H9 (cell line): ENCODE measurements at regions not wholly inside any gene's neighbourhood (a gene's known extent, or its start where the extent isn't known, plus 50 kb on each side); places are given as distances from the start of the nearest gene placed in this dataset.

ENCODE experiments used
- DNase-seq: peaks from one replicate; pipeline ENCODE4 v3.0.0-alpha.2; 2017
- H2AFZ ChIP-seq: one replicate; pipeline ENCODE4 v1.6.1; 2013; ENCODE audit warnings: mild to moderate bottlenecking, low read length, control low read depth, moderate library complexity
- H2AK5ac ChIP-seq: 2 replicates; pipeline ENCODE4 v1.6.1; 2013; ENCODE audit warnings: low read length, control low read depth, mixed read lengths; ENCODE audit not compliant: insufficient read length
- H2BK120ac ChIP-seq: one replicate; pipeline ENCODE4 v1.6.1; 2013; ENCODE audit warnings: low read depth, mild to moderate bottlenecking, low read length, control low read depth, inconsistent platforms; ENCODE audit not compliant: poor library complexity, severe bottlenecking
- H2BK12ac ChIP-seq: 2 replicates; pipeline ENCODE4 v1.6.1; 2013; ENCODE audit warnings: low read length, control low read depth, mixed read lengths, low read depth; ENCODE audit not compliant: insufficient read length
- H2BK15ac ChIP-seq: 2 replicates; pipeline ENCODE4 v1.6.1; 2013; ENCODE audit warnings: low read depth, low read length, control low read depth
- H2BK20ac ChIP-seq: one replicate; pipeline ENCODE4 v1.6.1; 2013; ENCODE audit warnings: low read depth, mild to moderate bottlenecking, low read length, control low read depth, inconsistent platforms; ENCODE audit not compliant: poor library complexity, severe bottlenecking
- H2BK5ac ChIP-seq: 2 replicates; pipeline ENCODE4 v1.6.1; 2013; ENCODE audit warnings: low read length, control low read depth, mixed read lengths; ENCODE audit not compliant: insufficient read length
- H3K14ac ChIP-seq: 2 replicates; pipeline ENCODE4 v1.6.1; 2013; ENCODE audit warnings: low read length, control low read depth; ENCODE audit not compliant: insufficient read depth
- H3K18ac ChIP-seq: 2 replicates; pipeline ENCODE4 v1.6.1; 2013; ENCODE audit warnings: low read depth, mild to moderate bottlenecking, mixed read lengths, low read length, control low read depth; ENCODE audit not compliant: insufficient read length
- H3K23ac ChIP-seq: 2 replicates; pipeline ENCODE4 v1.6.1; 2013; ENCODE audit warnings: low read length, control low read depth, mixed read lengths, low read depth; ENCODE audit not compliant: insufficient read length
- H3K23me2 ChIP-seq: 2 replicates; pipeline ENCODE4 v1.6.1; 2013; ENCODE audit warnings: low read depth, mild to moderate bottlenecking, mixed read lengths, low read length, control low read depth; ENCODE audit not compliant: insufficient read length, poor library complexity, severe bottlenecking
- H3K27ac ChIP-seq: 2 replicates; pipeline ENCODE4 v1.5.1; 2013; ENCODE audit warnings: low read length, control low read depth, mixed read lengths, low read depth; ENCODE audit not compliant: insufficient read length
- H3K27me3 ChIP-seq: 2 replicates; pipeline ENCODE4 v1.6.1; 2013; ENCODE audit warnings: low read length, control low read depth, inconsistent platforms; ENCODE audit not compliant: insufficient read depth
- H3K4ac ChIP-seq: 2 replicates; pipeline ENCODE4 v1.6.1; 2013; ENCODE audit warnings: low read depth, mild to moderate bottlenecking, control low read depth, inconsistent platforms, low read length, moderate library complexity
- H3K4me1 ChIP-seq: 2 replicates; pipeline ENCODE4 v1.6.1; 2013; ENCODE audit warnings: low read length, control low read depth, inconsistent platforms; ENCODE audit not compliant: insufficient read depth
- H3K4me2 ChIP-seq: 2 replicates; pipeline ENCODE4 v1.6.1; 2013; ENCODE audit warnings: low read length, control low read depth, mixed read lengths; ENCODE audit not compliant: insufficient read length, insufficient read depth
- H3K56ac ChIP-seq: 2 replicates; pipeline ENCODE4 v1.6.1; 2013; ENCODE audit warnings: low read depth, mild to moderate bottlenecking, mixed read lengths, low read length, control low read depth; ENCODE audit not compliant: insufficient read length
- H3K79me1 ChIP-seq: 2 replicates; pipeline ENCODE4 v1.6.1; 2013; ENCODE audit warnings: low read depth, mild to moderate bottlenecking, moderate library complexity, low read length, control low read depth, inconsistent platforms; ENCODE audit not compliant: insufficient read depth, poor library complexity, severe bottlenecking
- H3K79me2 ChIP-seq: 2 replicates; pipeline ENCODE4 v1.6.1; 2013; ENCODE audit warnings: low read length, control low read depth, inconsistent platforms; ENCODE audit not compliant: insufficient read depth
- H3K9ac ChIP-seq: 2 replicates; pipeline ENCODE4 v1.6.1; 2013; ENCODE audit warnings: low read length, control low read depth, mixed read lengths; ENCODE audit not compliant: insufficient read length; ENCODE audit errors: extremely low read depth
- H3K9me3 ChIP-seq: one replicate; pipeline ENCODE4 v1.6.1; 2013; ENCODE audit warnings: low read depth, low read length, inconsistent platforms; ENCODE audit not compliant: control insufficient read depth
- H3T11ph ChIP-seq: one replicate; pipeline ENCODE4 v1.6.1; 2013; ENCODE audit warnings: mild to moderate bottlenecking, low read length, control low read depth, inconsistent platforms
- H4K20me1 ChIP-seq: one replicate; pipeline ENCODE4 v1.6.1; 2013; ENCODE audit not compliant: control insufficient read depth, insufficient read length, insufficient read depth
- H4K5ac ChIP-seq: 2 replicates; pipeline ENCODE4 v1.6.1; 2013; ENCODE audit warnings: low read depth, mild to moderate bottlenecking, mixed read lengths, low read length, control low read depth; ENCODE audit not compliant: insufficient read length
- H4K8ac ChIP-seq: replicated peaks from 2 replicates; pipeline ENCODE4 v1.6.1; 2013; ENCODE audit warnings: low read length, control low read depth, mixed read lengths, low read depth; ENCODE audit not compliant: insufficient read length
- H4K91ac ChIP-seq: 2 replicates; pipeline ENCODE4 v1.6.1; 2013; ENCODE audit warnings: low read depth, mild to moderate bottlenecking, moderate library complexity, mixed read lengths, low read length, control low read depth; ENCODE audit not compliant: insufficient read length
- H3K27ac Mint-ChIP-seq, 3 experiments: 2 replicates in 2 of 3; 3 replicates in 1 of 3; pipeline ENCODE4 v1.8.0; 2020 to 2021; ENCODE audit warnings: mixed read lengths in 3 of 3, mild to moderate bottlenecking in 1 of 3, moderate library complexity in 1 of 3
- H3K27me3 Mint-ChIP-seq: 2 replicates; pipeline ENCODE4 v1.8.0; 2021; ENCODE audit warnings: low read depth, mild to moderate bottlenecking, moderate library complexity, mixed read lengths
- H3K36me3 Mint-ChIP-seq, 3 experiments: 2 replicates in 2 of 3; 3 replicates in 1 of 3; pipeline ENCODE4 v1.8.0; 2020 to 2021; ENCODE audit warnings: low read depth in 3 of 3, mixed read lengths in 3 of 3; ENCODE audit not compliant: insufficient read depth in 1 of 3
- H3K4me1 Mint-ChIP-seq, 2 experiments: 2 replicates each; pipeline ENCODE4 v1.8.0; 2020; ENCODE audit warnings: mixed read lengths in 2 of 2
- H3K4me3 Mint-ChIP-seq, 2 experiments: 2 replicates in 1 of 2; 3 replicates in 1 of 2; pipeline ENCODE4 v1.8.0; 2020 to 2021; ENCODE audit warnings: mild to moderate bottlenecking in 2 of 2, mixed read lengths in 2 of 2, moderate library complexity in 1 of 2
- H3K9me3 Mint-ChIP-seq, 2 experiments: 2 replicates in 1 of 2; 3 replicates in 1 of 2; pipeline ENCODE4 v1.8.0; 2020; ENCODE audit warnings: mild to moderate bottlenecking in 2 of 2, mixed read lengths in 2 of 2, moderate library complexity in 1 of 2
- TF ChIP-seq, protein P1 (sequence below): fragments of 200-600 bp; sonication (generic); conservative IDR thresholded peaks from 3 replicates; pipeline ENCODE4 v1.8.0; 2021; ENCODE audit warnings: antibody characterized with exemption, mild to moderate bottlenecking

DNA sequence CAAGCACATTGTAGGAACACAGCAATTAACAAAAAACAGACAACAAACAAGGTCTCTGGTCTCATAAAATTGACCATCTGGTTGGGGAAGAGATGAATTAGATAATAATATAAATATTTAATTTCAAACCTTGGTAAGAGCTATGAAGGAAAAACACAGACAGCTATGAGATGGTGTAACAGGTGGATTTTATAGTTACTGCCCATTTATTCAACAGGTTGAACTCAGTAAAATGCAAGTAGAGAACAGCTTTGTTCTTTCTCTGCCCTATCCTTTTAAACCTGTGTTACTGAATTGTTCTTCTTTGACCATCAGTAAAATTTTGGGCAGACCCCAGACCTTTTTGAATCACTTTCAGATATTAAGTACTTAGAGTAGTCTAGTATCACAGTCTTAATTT is 77.6 kb upstream of the FAM216B start:
- Mint-ChIP-seq H3K27me3 (no peaks in the 10 kb centered on the region; the same call in 1 of the 2 replicates), H3K9me3 (no peaks in the 10 kb centered on the region), H3K36me3 (no peaks in the 10 kb centered on the region; a peak in 2 of 7 replicates), H3K4me3 (no peak overlapping the region), H3K27ac (no peak overlapping the region), H3K4me1 (no peaks in the 10 kb centered on the region)
- no peaks in the 10 kb centered on the region for H3K4me1 ChIP-seq
- no peaks in the 10 kb centered on the region for H3K79me1 ChIP-seq
- TF ChIP-seq, protein P1, sequence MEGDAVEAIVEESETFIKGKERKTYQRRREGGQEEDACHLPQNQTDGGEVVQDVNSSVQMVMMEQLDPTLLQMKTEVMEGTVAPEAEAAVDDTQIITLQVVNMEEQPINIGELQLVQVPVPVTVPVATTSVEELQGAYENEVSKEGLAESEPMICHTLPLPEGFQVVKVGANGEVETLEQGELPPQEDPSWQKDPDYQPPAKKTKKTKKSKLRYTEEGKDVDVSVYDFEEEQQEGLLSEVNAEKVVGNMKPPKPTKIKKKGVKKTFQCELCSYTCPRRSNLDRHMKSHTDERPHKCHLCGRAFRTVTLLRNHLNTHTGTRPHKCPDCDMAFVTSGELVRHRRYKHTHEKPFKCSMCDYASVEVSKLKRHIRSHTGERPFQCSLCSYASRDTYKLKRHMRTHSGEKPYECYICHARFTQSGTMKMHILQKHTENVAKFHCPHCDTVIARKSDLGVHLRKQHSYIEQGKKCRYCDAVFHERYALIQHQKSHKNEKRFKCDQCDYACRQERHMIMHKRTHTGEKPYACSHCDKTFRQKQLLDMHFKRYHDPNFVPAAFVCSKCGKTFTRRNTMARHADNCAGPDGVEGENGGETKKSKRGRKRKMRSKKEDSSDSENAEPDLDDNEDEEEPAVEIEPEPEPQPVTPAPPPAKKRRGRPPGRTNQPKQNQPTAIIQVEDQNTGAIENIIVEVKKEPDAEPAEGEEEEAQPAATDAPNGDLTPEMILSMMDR = no peak
- H2AK5ac ChIP-seq = no peak overlapping the region
- no peak overlapping the region for H4K8ac ChIP-seq
- H2BK120ac ChIP-seq = no peak overlapping the region
- no peak overlapping the region for H3K4ac ChIP-seq
- no peak overlapping the region for H3T11ph ChIP-seq
- H3K23ac ChIP-seq = no peak overlapping the region
- H3K14ac ChIP-seq = no peak overlapping the region
- no peaks in the 10 kb centered on the region for H3K27me3 ChIP-seq
- H2BK5ac ChIP-seq = no peak overlapping the region
- H3K27ac ChIP-seq = no peak overlapping the region
- H4K20me1 ChIP-seq = no peaks in the 10 kb centered on the region
- H2BK15ac ChIP-seq = no peak overlapping the region
- no peak overlapping the region for H2BK20ac ChIP-seq
- H3K9me3 ChIP-seq = no peaks in the 10 kb centered on the region
- no peak overlapping the region for H3K4me2 ChIP-seq
- no peak overlapping the region for H3K18ac ChIP-seq
- no peak overlapping the region for H4K91ac ChIP-seq
- no peak overlapping the region for H4K5ac ChIP-seq
- no peak for DNase-seq
- no peak overlapping the region for H3K56ac ChIP-seq
- H3K79me2 ChIP-seq = no peaks in the 10 kb centered on the region
- no peaks in the 10 kb centered on the region for H3K23me2 ChIP-seq
- no peak overlapping the region for H2AFZ ChIP-seq
- H2BK12ac ChIP-seq = no peak overlapping the region
- H3K9ac ChIP-seq = no peak overlapping the region
